Omental fat pad (tissue), 3 donors: ENCODE measurements at regions not wholly inside any gene's neighbourhood (a gene's known extent, or its start where the extent isn't known, plus 50 kb on each side); places are given as distances from the start of the nearest gene placed in this dataset.

Source experiments
- ATAC-seq: fragments of 150-250 bp; one replicate; pipeline ENCODE4 v1.9.1; 2016; ENCODE audit warnings: mild to moderate bottlenecking, moderate library complexity; ENCODE audit not compliant: low FRiP score
- DNase-seq: peaks from one replicate; pipeline ENCODE4 v3.0.0-alpha.2; 2019; ENCODE audit warnings: low spot score
- CTCF ChIP-seq, 3 donors: fragments of 450-650 bp; IDR thresholded peaks; one replicate each; pipeline ENCODE4 v1.5.1; 2016 to 2017; ENCODE audit warnings: antibody characterized with exemption in 3 of 3, mild to moderate bottlenecking in 3 of 3, moderate library complexity in 2 of 3

DNA sequence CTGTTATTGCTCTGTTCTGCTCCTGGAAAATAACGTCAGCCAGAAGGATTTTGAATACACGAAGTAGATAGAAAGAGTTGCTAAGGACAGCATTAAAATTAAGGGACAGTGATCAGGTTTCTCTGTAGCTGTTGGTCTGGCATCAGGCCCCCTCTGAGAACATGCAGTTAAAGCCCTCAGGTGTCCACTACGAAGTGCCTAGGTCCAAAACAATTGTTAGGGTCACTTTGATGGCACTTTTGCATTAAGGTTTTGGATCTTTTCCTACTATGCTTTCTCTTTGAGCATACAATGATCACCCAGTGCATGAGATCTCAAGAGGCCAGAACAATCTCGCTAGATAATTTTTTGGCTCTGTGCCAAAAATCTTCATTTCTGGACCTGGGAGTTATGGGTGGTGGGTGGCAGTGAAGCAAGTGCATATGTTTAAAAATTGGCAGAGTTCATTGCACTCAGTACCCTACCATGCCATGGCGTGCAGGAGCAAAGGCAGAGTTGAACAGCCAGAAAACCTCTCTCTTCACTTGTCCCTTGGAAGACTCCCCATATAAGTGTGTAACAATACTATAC lies 797.6 kb downstream of the ROBO2 start:
- DNase-seq (no peak), ATAC-seq (no peak)
- no peak for TF ChIP-seq CTCF (IDR thresholded peaks at IDR 0.05)

DNA sequence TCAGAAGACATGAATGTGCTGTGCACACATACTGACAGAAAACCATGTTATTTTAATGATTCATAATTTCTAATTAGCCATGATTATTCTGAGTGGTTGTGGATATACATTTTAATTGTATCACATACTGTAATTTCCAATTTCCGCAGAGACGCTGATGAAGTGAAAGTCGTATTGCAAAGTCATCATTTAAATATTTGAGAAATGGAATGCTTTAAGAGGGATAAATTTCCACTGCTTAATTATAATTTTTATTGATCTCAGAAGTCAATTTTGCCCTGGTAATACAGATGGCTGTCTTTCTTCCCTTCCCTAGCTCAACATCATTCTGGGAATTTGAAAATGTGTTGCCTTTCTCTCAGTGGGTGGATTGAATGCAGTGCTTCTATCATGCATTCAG lies 819.3 kb downstream of the ROBO2 start:
- ATAC-seq (no peak), DNase-seq (no peak)
- TF ChIP-seq CTCF (IDR thresholded peaks at IDR 0.05) = no peak

DNA sequence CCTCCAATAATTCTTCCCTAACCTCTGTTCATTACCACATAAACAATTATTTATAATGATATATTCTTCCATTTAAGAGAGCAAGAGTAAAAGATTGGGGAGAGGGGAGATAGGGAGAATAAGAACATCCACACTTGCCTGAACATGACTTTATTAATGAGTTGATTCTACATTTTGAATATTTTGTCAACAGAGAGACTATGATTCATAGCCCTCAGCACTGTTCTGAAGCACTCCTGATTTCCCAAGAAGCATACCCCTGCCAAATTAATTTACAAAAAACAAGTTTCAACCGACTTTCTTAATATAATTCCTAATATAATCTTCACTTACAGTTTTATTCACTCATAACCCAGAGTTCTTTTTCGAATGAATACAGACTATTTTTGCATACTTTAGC lies 828.8 kb downstream of the ROBO2 start:
- DNase-seq (no peak), ATAC-seq (no peak)
- TF ChIP-seq CTCF (IDR thresholded peaks at IDR 0.05) = no peak

DNA sequence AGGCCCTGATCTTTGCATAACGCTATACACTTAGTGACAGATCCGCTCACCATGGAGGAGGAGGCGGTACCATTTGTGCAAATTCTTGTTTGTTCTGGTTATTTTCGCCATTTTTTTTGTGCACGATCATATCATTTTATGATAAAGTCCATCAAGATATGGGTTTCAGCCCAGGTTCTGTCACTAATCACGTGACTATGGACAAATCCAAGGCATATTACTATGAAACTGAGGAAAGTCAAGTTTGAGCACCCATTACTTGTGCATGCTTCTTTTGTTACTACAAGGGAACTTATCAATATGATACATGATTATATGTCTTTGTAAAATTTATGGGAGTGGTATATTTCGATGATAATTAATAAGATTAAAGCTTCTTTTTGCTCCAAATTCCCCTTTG lies 829.5 kb downstream of the ROBO2 start:
- no peak for DNase-seq
- no peak for ATAC-seq
- TF ChIP-seq CTCF (IDR thresholded peaks at IDR 0.05) = no peak

DNA sequence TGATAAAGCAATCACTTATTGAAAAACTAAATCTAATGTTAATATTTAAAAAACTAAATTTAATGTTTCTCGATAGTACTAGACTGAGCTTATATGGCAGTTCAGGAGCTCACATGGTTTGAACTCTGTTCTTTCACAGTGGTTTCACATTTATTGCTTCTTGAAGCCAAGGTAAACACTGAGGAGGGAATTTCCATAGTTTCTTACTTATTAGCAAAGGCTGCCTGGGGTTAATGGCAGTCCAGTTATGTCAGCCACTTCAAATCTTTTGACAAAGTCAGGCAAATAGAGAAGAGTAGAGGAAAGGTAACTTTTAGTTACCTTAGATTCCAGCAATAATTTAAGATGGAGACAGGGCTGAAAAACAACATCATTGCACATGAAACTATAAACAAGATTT lies 831.5 kb downstream of the ROBO2 start:
- TF ChIP-seq CTCF (IDR thresholded peaks at IDR 0.05) = no peak
- ATAC-seq = no peak
- no peak for DNase-seq

GRCh38 chr3:77873598-77873997 lies 833.7 kb downstream of the ROBO2 start:
- TF ChIP-seq CTCF (IDR thresholded peaks at IDR 0.05) = no peak
- no peak for ATAC-seq
- DNase-seq = no peak

DNA sequence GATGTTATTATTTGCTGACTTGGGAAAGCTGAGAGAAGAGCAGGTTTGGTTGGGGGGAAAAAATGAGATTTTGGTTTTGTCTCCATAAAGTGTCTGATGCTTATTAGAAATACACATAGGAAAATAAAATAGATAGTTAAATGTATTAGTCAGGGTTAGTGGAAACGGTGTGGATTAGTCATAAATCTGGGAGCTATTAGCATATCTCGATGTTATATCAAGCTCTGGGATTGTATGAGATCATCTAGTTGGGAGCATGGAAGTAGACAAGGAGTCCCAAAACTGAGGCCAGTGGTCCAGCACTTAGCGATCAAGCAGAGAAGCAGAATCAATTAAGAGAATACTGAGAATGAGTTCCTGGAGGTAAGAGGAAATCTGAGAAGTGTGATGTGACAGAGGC lies 845.5 kb downstream of the ROBO2 start:
- ATAC-seq (no peak), DNase-seq (no peak)
- no peak for TF ChIP-seq CTCF (IDR thresholded peaks at IDR 0.05)
